Lower lobe of right lung (tissue), 2 donors: ENCODE measurements at regions not wholly inside any gene's neighbourhood (a gene's known extent, or its start where the extent isn't known, plus 50 kb on each side); places are given as distances from the start of the nearest gene placed in this dataset.

Source experiments
- ATAC-seq, 2 donors: fragments of 200-7000 bp; cut with Tn5 transposase; one replicate each; pipeline ENCODE4 v1.9.1; 2020 to 2022; ENCODE audit warnings: mild to moderate bottlenecking in 2 of 2, moderate library complexity in 2 of 2
- DNase-seq: peaks from one replicate; pipeline ENCODE4 v3.0.0-alpha.2; 2020
- H3K27ac ChIP-seq: fragments of 200-600 bp; one replicate; pipeline ENCODE4 v1.8.0; 2022
- H3K27me3 ChIP-seq: fragments of 200-600 bp; one replicate; pipeline ENCODE4 v1.8.0; 2022; ENCODE audit warnings: low read depth
- H3K36me3 ChIP-seq: fragments of 200-600 bp; one replicate; pipeline ENCODE4 v1.8.0; 2022; ENCODE audit warnings: mild to moderate bottlenecking
- H3K4me1 ChIP-seq: fragments of 200-600 bp; one replicate; pipeline ENCODE4 v1.8.0; 2022
- H3K4me3 ChIP-seq: fragments of 200-600 bp; one replicate; pipeline ENCODE4 v1.8.0; 2022; ENCODE audit warnings: mild to moderate bottlenecking
- H3K9me3 ChIP-seq: fragments of 200-600 bp; one replicate; pipeline ENCODE4 v1.8.0; 2022
- intact Hi-C: fragments of 100-400 bp; cut with DNase I; formaldehyde crosslinking; loops from one replicate; pipeline ENCODE4 v1.11.0; 2022
- TF ChIP-seq, protein P1 (sequence below): fragments of 200-600 bp; IDR thresholded peaks from one replicate; pipeline ENCODE4 v1.8.0; 2022; ENCODE audit warnings: antibody characterized with exemption, mild to moderate bottlenecking
- donor health status: DM: no; HTN: yes; CAD: no; lungs with severe emphysema.

DNA sequence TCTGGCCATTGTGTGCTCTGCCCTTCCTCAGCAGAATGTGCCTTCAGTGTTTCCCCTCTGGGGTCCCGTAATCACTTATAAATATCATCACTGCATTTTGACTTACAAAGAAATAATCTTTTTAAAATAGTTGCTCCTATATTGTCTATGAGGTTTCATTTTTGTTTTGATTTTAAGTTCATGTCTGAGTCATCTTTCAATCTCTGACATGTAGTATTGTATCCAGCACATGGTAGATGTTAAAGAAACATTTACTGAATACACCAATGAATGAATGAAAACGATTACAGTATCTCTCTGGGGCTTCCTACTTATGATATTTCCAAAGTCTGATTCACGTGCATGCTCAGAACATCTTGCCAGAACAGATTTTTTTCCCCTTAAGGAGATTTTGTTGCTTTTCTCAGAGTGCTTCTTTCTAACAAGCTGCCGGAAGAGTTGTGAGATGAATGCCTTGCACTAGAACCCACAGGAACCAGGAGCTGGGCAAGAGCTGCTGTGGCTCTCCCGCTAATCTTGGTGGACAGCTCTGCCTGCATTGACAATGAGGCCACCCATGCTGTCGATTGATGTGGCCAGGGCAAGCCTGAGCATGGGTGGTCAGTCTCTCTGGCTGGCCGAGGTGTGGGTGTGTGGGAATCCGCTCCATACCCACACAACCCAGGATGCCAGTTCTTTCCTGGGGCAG, 199.4 kb downstream of the CYRIA start:
- TF ChIP-seq, protein P1, sequence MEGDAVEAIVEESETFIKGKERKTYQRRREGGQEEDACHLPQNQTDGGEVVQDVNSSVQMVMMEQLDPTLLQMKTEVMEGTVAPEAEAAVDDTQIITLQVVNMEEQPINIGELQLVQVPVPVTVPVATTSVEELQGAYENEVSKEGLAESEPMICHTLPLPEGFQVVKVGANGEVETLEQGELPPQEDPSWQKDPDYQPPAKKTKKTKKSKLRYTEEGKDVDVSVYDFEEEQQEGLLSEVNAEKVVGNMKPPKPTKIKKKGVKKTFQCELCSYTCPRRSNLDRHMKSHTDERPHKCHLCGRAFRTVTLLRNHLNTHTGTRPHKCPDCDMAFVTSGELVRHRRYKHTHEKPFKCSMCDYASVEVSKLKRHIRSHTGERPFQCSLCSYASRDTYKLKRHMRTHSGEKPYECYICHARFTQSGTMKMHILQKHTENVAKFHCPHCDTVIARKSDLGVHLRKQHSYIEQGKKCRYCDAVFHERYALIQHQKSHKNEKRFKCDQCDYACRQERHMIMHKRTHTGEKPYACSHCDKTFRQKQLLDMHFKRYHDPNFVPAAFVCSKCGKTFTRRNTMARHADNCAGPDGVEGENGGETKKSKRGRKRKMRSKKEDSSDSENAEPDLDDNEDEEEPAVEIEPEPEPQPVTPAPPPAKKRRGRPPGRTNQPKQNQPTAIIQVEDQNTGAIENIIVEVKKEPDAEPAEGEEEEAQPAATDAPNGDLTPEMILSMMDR: no peak
- Histone ChIP-seq H3K27ac (no peak overlapping the region), H3K36me3 (no peaks in the 10 kb centered on the region), H3K4me3 (no peak overlapping the region), H3K27me3 (no peaks in the 10 kb centered on the region), H3K4me1 (no peaks in the 10 kb centered on the region), H3K9me3 (no peaks in the 10 kb centered on the region)
- ATAC-seq: no peak
- intact Hi-C loops: no loop called here
- DNase-seq: no peak

DNA sequence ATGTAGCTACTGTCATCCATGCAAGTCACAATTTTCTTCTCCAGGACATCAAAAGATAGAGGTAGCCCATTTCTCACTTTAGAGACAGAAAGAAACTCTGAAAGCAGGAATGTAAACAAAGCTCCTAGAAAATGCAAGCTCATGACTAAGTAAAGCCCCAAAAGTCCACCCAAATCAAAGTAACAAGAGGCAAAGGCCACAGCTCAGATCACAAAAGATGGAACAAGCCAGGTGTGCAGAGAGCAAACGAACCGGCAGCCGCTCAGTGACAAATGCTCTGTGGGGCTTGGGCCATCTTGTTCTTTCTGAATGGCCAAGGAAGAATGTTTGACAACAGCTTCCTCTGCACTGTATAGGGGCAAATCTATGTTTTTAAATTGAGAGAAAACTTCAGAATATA, 201.0 kb downstream of the CYRIA start:
- ATAC-seq (no peak), DNase-seq (no peak)
- no peaks in the 10 kb centered on the region for H3K4me1 ChIP-seq
- no peak overlapping the region for H3K27ac ChIP-seq
- TF ChIP-seq, protein P1: no peak
- no peak overlapping the region for H3K4me3 ChIP-seq
- H3K27me3 ChIP-seq: no peaks in the 10 kb centered on the region
- intact Hi-C loops: no loop called here
- no peaks in the 10 kb centered on the region for H3K36me3 ChIP-seq
- H3K9me3 ChIP-seq: no peaks in the 10 kb centered on the region

DNA sequence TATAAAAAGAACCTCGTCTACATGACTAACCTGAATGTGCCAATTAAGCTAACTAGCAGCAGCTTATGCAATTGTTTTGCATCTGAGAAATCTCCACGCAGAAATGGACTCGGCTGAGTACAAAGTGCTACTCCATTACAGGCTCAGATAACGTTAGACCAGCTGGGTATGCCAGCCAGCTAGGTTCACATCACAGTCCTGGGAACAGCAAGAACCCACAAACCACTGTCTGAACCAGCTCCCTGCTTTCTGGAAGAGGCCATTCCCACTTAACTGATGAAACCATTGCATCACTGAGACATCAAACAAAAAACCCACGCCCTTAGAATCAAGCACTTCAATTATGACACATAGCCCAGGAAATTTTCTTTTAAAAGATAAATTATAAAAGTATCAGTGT, 202.7 kb downstream of the CYRIA start:
- Histone ChIP-seq H3K36me3 (no peaks in the 10 kb centered on the region), H3K27ac (no peak overlapping the region), H3K4me3 (no peak overlapping the region), H3K4me1 (no peaks in the 10 kb centered on the region), H3K27me3 (no peaks in the 10 kb centered on the region), H3K9me3 (no peaks in the 10 kb centered on the region)
- DNase-seq (no peak), ATAC-seq (no peak)
- intact Hi-C loops: no loop called here
- TF ChIP-seq, protein P1: no peak

DNA sequence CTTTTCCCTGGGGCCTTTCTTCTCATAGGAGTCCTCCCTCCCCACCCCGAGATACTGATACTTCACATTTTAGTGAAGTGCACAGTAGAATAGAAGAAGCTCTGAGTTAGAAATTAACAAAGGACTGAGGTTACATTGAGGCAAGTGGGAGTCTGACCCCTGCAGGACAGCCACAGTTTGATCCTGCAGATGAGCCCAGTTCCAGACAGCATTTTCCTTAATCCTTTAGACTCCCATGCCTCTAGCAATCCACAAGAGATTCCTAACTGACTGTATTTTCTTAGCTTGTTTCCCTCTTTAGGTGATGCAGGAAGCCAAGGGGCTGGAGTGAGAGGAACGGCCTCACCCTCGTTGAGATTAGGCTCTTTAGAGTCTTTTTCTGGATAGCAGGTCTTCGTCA, 204.0 kb downstream of the CYRIA start:
- intact Hi-C loops: no loop called here
- no peak for DNase-seq
- Histone ChIP-seq H3K9me3 (no peaks in the 10 kb centered on the region), H3K27ac (no peak overlapping the region), H3K4me3 (no peak overlapping the region), H3K4me1 (no peaks in the 10 kb centered on the region), H3K27me3 (no peaks in the 10 kb centered on the region), H3K36me3 (no peaks in the 10 kb centered on the region)
- TF ChIP-seq, protein P1: no peak
- ATAC-seq: no peak

DNA sequence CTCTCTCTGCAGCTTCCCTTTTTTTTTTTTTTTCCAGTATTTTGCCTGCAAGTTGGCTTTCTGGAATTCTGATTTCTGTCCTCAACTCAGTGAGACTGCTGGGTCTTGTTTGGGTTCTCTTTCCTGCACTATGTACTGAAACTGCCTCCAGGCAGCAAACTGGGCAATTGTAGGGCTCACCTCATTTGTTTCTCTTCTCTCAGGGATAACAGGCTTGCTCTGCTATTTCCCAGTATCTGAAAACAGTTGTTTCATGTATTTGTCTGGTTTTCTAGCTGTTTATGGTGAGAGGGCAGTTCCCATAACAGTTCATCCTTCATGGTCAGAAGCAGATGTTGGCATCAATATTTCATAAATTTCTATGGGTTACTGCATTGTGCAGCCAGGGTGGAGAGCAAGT, 206.0 kb downstream of the CYRIA start:
- Histone ChIP-seq H3K4me1 (no peaks in the 10 kb centered on the region), H3K27ac (no peak overlapping the region), H3K27me3 (no peaks in the 10 kb centered on the region), H3K4me3 (no peak overlapping the region), H3K36me3 (no peaks in the 10 kb centered on the region), H3K9me3 (no peaks in the 10 kb centered on the region)
- DNase-seq: no peak
- no peak for ATAC-seq
- intact Hi-C loops: no loop called here
- TF ChIP-seq, protein P1: no peak

DNA sequence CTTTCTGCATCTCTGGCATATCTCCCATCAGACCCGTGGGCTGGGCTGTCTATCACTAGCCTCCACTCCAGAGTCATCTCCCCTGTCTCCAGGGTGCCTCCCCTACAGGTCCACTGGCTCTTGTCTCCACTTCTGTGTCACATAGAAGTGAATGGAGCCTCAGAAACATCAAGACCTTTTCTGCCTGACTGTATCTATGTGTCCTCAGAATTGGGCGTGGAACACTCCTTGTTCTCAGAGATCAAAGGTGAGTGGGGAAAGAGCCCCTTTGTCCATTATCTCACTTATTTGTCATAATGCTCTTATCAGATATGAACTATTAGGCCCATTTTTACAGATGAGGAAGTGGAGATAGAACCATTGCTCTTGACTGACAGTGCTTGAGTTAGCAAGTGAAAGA, 211.0 kb downstream of the CYRIA start:
- DNase-seq (no peak), ATAC-seq (no peak)
- Histone ChIP-seq H3K27me3 (no peaks in the 10 kb centered on the region), H3K36me3 (no peaks in the 10 kb centered on the region), H3K4me1 (no peaks in the 10 kb centered on the region), H3K27ac (no peak overlapping the region), H3K9me3 (no peaks in the 10 kb centered on the region), H3K4me3 (no peak overlapping the region)
- TF ChIP-seq, protein P1: no peak
- intact Hi-C loops: no loop called here
